ENCODE measurements at regions not wholly inside any gene's neighbourhood (a gene's known extent, or its start where the extent isn't known, plus 50 kb on each side); places are given as distances from the start of the nearest gene placed in this dataset.

DNA sequence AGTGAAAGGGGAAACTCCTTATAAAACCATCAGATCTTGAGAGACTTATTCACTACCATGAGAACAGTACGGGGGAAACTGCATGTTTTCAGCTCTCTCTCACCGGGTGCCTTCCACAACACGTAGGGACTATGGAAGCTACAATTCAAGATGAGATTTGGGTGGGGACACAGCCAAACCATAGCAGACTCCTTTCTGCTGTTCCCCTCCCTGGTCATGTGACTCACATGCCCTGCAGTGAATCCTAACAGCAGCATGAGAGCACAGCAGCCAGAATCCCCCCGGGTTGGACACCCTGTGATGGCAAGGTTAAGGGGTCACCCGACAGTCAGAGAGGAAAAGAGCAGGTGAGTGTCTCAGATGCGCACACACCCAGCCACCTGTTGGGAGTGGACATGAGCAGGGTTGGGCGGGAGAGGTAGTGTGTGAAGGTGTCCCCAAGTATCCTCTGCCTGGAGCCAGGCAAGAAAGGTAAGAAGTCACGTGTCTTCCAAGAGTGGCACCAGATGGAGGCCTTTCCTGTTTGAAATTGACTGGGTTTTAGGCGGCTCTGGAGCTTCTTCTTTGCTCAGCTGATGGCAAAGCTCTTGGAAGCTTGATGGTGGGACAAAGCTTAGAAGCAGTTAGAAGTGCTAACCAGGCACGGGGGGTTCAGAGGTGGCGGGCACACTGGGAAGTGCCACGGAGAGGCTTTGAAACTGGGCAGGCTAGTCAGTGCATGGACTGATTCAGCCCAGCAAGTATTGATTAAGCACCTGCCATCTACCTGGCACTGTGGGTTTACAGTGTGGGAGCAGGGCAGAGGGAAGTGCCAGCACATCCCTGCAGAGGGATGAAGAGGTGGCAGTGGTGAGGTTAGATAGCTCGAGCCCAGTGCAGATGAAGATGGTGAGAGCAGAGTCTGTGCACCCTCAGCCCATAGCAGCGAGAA is 68.7 kb downstream of the RHOB start:
- TF ChIP-seq, protein P1, sequence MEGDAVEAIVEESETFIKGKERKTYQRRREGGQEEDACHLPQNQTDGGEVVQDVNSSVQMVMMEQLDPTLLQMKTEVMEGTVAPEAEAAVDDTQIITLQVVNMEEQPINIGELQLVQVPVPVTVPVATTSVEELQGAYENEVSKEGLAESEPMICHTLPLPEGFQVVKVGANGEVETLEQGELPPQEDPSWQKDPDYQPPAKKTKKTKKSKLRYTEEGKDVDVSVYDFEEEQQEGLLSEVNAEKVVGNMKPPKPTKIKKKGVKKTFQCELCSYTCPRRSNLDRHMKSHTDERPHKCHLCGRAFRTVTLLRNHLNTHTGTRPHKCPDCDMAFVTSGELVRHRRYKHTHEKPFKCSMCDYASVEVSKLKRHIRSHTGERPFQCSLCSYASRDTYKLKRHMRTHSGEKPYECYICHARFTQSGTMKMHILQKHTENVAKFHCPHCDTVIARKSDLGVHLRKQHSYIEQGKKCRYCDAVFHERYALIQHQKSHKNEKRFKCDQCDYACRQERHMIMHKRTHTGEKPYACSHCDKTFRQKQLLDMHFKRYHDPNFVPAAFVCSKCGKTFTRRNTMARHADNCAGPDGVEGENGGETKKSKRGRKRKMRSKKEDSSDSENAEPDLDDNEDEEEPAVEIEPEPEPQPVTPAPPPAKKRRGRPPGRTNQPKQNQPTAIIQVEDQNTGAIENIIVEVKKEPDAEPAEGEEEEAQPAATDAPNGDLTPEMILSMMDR (optimal IDR thresholded peaks at IDR 0.05 in 1 of 3, IDR thresholded peaks at IDR 0.05 in 1 of 3, conservative IDR thresholded peaks at IDR 0.05 in 1 of 3; ENCODE audit: extremely low read depth in 1 of 3, insufficient read depth in 2 of 3, low read length in 3 of 3): no peak
- no peak for TF ChIP-seq EZH2 (IDR thresholded peaks at IDR 0.05; ENCODE audit: low read length)

Data from keratinocyte (primary cell).